GM18507 (cell line): ENCODE measurements at regions not wholly inside any gene's neighbourhood (a gene's known extent, or its start where the extent isn't known, plus 50 kb on each side); places are given as distances from the start of the nearest gene placed in this dataset.
"Not testable (repeated sequence)": the region's sequence is repeated elsewhere in the genome, so short reads cannot be mapped to it uniquely, and the experiment has no call there.

Source experiments
- DNase-seq: peaks from one replicate; pipeline ENCODE4 v3.0.0; 2011; ENCODE audit warnings: low read depth; ENCODE audit not compliant: insufficient read length; ENCODE audit errors: extremely low spot score
- FAIRE-seq: peaks from 2 replicates; lab custom pipeline; 2011; peaks lifted over from hg19 to GRCh38; lab: Jason Lieb, UNC

- no peak for FAIRE-seq
- no peak for DNase-seq
Observed at GRCh38 chr12:17571047-17571446, 518.9 kb downstream of the RERGL start.

- not testable (repeated sequence) for DNase-seq, FAIRE-seq
Observed at GRCh38 chr12:17564630-17565029, 525.4 kb downstream of the RERGL start.

GRCh38 chr12:17550011-17550410 is 540.0 kb downstream of the RERGL start:
- no peak for FAIRE-seq
- no peak for DNase-seq

GRCh38 chr12:17540921-17541320 is 549.1 kb downstream of the RERGL start:
- DNase-seq (no peak), FAIRE-seq (no peak)

GRCh38 chr12:17528394-17528793 is 561.6 kb downstream of the RERGL start:
- FAIRE-seq (no peak), DNase-seq (no peak)

GRCh38 chr12:17527021-17527420 is 563.0 kb downstream of the RERGL start:
- FAIRE-seq: no peak
- no peak for DNase-seq

GRCh38 chr12:17511369-17511768 is 578.6 kb downstream of the RERGL start:
- FAIRE-seq (no peak), DNase-seq (no peak)

- no peak for DNase-seq
- FAIRE-seq: no peak
Observed at GRCh38 chr12:17507336-17507735, 582.7 kb downstream of the RERGL start.

GRCh38 chr12:17503742-17504141 is 586.3 kb downstream of the RERGL start:
- no peak for FAIRE-seq
- DNase-seq: no peak

- DNase-seq (no peak), FAIRE-seq (no peak)
Observed at GRCh38 chr12:17489452-17489851, 600.5 kb downstream of the RERGL start.

GRCh38 chr12:17478908-17479673 is 610.9 kb downstream of the RERGL start:
- DNase-seq: no peak
- no peak for FAIRE-seq

- FAIRE-seq (no peak), DNase-seq (no peak)
Observed at GRCh38 chr12:17470460-17470859, 619.5 kb downstream of the RERGL start.

GRCh38 chr12:17459214-17459613 is 630.8 kb downstream of the RERGL start:
- DNase-seq (no peak), FAIRE-seq (no peak)

- FAIRE-seq: no peak
Observed at GRCh38 chr12:17456486-17456885, 633.5 kb downstream of the RERGL start.

GRCh38 chr12:17438141-17438540 is 651.9 kb downstream of the RERGL start:
- FAIRE-seq (no peak), DNase-seq (no peak)

More at GRCh38 chr12:17456486-17456885, 633.5 kb downstream of the RERGL start:
- DNase-seq: no peak

- DNase-seq (no peak), FAIRE-seq (no peak)
Observed at GRCh38 chr12:17416748-17417147, 673.2 kb downstream of the RERGL start.

- no peak for FAIRE-seq
Observed at GRCh38 chr12:17414596-17414995, 675.4 kb downstream of the RERGL start.

GRCh38 chr12:17411662-17412061 is 678.3 kb downstream of the RERGL start:
- DNase-seq (no peak), FAIRE-seq (no peak)

More at GRCh38 chr12:17414596-17414995, 675.4 kb downstream of the RERGL start:
- DNase-seq: no peak

- DNase-seq (no peak), FAIRE-seq (no peak)
Observed at GRCh38 chr12:17388679-17389078, 701.3 kb downstream of the RERGL start.

- FAIRE-seq: no peak
Observed at GRCh38 chr12:17383321-17383720, 706.7 kb downstream of the RERGL start.

GRCh38 chr12:17381211-17381610 is 708.8 kb downstream of the RERGL start:
- no peak for DNase-seq
- FAIRE-seq: no peak

More at GRCh38 chr12:17383321-17383720, 706.7 kb downstream of the RERGL start:
- DNase-seq: no peak
